GM06990 (cell line): ENCODE measurements at regions not wholly inside any gene's neighbourhood (a gene's known extent, or its start where the extent isn't known, plus 50 kb on each side); places are given as distances from the start of the nearest gene placed in this dataset.
"Not testable (repeated sequence)": the region's sequence is repeated elsewhere in the genome, so short reads cannot be mapped to it uniquely, and the experiment has no call there.

Source experiments
- DNase-seq: peaks from one replicate; pipeline ENCODE4 v3.0.0-alpha.2; 2011; ENCODE audit not compliant: insufficient read length; ENCODE audit errors: extremely low read depth
- H3K27me3 ChIP-seq: replicated peaks from 2 replicates; pipeline ENCODE4 v1.6.0; 2011; ENCODE audit warnings: low read length; ENCODE audit not compliant: control insufficient read depth, insufficient read depth
- H3K36me3 ChIP-seq: 2 replicates; pipeline ENCODE4 v1.5.1; 2011; ENCODE audit warnings: low read length; ENCODE audit not compliant: control insufficient read depth, insufficient read depth
- H3K4me3 ChIP-seq: replicated peaks from 2 replicates; pipeline ENCODE4 v1.5.1; 2011; ENCODE audit warnings: low read depth, mild to moderate bottlenecking, control low read depth, low read length
- CTCF ChIP-seq: IDR thresholded peaks from 2 replicates; pipeline ENCODE4 v1.5.1; 2011; ENCODE audit warnings: low read length, control low read depth, mild to moderate bottlenecking, inconsistent platforms; ENCODE audit not compliant: insufficient read depth, poor library complexity, severe bottlenecking

- no peak for TF ChIP-seq CTCF
- H3K27me3 ChIP-seq: no peaks in the 10 kb centered on the region
- no peaks in the 10 kb centered on the region for H3K36me3 ChIP-seq
- H3K4me3 ChIP-seq: no peak overlapping the region
- DNase-seq: no peak
Measured at GRCh38 chr14:105635560-105635959, 109.2 kb downstream of the TMEM121 start.

GRCh38 chr14:105636021-105636420 lies 109.6 kb downstream of the TMEM121 start:
- DNase-seq, H3K4me3 ChIP-seq, H3K36me3 ChIP-seq, H3K27me3 ChIP-seq: not testable (repeated sequence)

GRCh38 chr14:105636935-105637334 lies 110.6 kb downstream of the TMEM121 start:
- Histone ChIP-seq H3K4me3 (no peak overlapping the region), H3K36me3 (no peaks in the 10 kb centered on the region), H3K27me3 (no peaks in the 10 kb centered on the region)
- no peak for DNase-seq
- no peak for TF ChIP-seq CTCF

DNA sequence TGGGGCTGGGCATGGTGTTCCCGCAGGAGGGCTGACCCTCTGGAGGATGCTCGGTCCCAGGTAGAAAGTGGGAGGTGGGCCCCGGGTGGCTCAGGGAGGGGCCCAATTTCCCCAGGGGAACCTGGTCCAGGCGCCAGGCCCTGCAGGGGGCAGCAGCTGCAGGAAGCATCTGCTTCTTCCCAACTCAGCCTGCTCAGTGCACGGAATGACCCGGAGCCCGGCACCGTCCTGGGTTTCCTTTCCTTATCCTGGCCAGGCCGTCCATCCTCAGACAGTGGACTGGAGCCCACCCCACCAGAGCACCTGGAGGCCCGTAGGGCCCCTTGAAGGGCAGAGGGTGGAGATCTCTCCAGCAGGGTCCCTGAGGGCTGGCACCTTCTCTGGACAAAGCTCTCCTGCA lies 111.0 kb downstream of the TMEM121 start:
- DNase-seq, H3K4me3 ChIP-seq, H3K27me3 ChIP-seq, H3K36me3 ChIP-seq: not testable (repeated sequence)

- not testable (repeated sequence) for H3K4me3 ChIP-seq, DNase-seq, H3K27me3 ChIP-seq, H3K36me3 ChIP-seq
Measured at GRCh38 chr14:105639969-105640931, 113.9 kb downstream of the TMEM121 start.

DNA sequence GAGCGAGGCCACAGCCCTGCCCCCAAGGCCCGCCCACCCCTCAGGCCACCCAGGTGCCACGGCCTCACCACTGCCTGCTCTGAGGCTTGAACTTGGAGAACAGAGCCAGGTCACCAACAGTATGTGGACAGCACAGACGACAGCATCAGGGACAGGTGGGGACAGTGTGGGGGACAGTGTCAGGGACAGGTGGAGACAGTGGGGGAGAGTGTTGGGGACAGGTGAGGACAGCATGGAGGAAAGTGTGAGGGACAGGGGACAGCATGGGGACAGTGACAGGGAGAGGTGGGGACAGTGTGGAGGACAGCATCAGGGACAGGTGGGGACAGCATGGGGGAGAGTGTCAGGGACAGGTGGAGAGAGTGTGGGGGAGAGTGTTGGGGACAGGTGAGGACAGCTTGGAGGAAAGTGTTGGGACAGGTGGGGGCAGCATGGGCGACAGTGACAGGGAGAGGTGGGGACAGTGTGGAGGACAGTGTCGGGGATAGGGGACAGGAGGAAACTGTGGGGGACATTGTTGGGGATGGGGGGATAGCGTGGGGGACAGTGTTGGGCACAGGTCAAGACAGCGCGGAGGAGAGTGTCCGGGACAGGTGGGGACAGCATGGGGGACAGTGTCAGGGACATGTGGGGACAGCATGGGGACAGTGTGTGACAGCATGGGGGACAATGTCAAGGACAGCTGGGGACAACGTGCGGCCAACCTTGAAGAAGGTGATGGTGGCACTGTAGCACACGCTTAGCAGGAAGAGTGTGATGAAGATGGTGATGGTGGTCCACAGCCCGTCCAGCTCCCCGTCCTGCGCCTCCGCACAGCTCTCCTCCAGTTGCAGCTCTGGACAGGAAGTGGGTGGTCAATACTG lies 114.9 kb downstream of the TMEM121 start:
- H3K36me3 ChIP-seq: no peaks in the 10 kb centered on the region
- no peak for DNase-seq
- no peaks in the 10 kb centered on the region; the same call in 1 of the 2 replicates for H3K27me3 ChIP-seq
- no peak for TF ChIP-seq CTCF
- H3K4me3 ChIP-seq: no peak overlapping the region

- not testable (repeated sequence) for H3K36me3 ChIP-seq
Measured at GRCh38 chr14:105641951-105642350, 115.6 kb downstream of the TMEM121 start.

GRCh38 chr14:105642486-105642885 lies 116.1 kb downstream of the TMEM121 start:
- H3K4me3 ChIP-seq, DNase-seq, H3K27me3 ChIP-seq, H3K36me3 ChIP-seq: not testable (repeated sequence)

More at GRCh38 chr14:105641951-105642350, 115.6 kb downstream of the TMEM121 start:
- not testable (repeated sequence) for H3K27me3 ChIP-seq, H3K4me3 ChIP-seq, DNase-seq

DNA sequence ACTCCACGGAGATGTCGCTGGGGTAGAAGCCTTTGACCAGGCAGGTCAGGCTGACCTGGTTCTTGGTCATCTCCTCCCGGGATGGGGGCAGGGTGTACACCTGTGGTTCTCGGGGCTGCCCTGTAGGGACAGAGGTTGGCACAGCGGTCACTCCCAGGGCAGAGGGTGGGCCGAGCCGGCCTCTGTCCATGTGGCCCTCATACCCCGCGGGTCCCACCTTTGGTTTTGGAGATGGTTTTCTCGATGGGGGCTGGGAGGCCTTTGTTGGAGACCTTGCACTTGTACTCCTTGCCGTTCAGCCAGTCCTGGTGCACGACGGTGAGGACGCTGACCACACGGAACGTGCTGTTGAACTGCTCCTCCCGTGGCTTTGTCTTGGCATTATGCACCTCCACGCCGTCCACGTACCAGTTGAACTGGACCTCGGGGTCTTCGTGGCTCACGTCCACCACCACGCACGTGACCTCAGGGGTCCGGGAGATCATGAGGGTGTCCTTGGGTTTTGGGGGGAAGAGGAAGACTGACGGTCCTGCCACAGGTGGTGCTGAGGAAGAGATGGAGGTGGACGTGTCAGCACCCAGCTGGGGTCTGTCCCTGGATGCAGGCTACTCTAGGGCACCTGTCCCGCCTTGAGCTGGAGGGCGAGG lies 117.1 kb downstream of the TMEM121 start:
- DNase-seq, H3K4me3 ChIP-seq, H3K27me3 ChIP-seq, H3K36me3 ChIP-seq: not testable (repeated sequence)

DNA sequence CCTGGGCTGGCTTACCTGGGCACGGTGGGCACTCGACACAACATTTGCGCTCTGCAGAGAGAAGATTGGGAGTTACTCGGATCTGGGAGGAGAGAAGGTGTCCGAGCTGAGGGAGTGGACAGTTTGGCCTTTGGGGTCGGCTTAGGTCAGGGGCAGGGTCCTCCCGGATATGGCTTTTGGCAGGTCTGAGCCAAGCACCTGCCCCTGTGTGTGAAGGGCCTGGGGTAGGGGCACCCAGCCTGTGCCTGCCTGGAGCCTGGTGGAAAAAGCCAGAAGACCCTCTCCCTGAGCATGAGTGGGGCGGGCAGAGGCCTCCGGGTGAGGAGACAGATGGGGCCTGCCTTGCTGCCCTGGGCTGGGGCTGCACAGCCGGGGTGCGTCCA lies 117.7 kb downstream of the TMEM121 start:
- not testable (repeated sequence) for H3K4me3 ChIP-seq, H3K27me3 ChIP-seq, DNase-seq, H3K36me3 ChIP-seq
